ACC112 (cell line): ENCODE measurements at regions not wholly inside any gene's neighbourhood (a gene's known extent, or its start where the extent isn't known, plus 50 kb on each side); places are given as distances from the start of the nearest gene placed in this dataset.

Experiments used
- H2AFZ ChIP-seq: fragments of 200-600 bp; sonication (generic); one replicate; pipeline ENCODE4 v1.6.0; 2017; ENCODE audit warnings: antibody characterized with exemption, low read length; ENCODE audit not compliant: unreplicated experiment
- H3K27ac ChIP-seq: fragments of 200-600 bp; sonication (generic); 2 replicates; pipeline ENCODE4 v1.5.1; 2014; ENCODE audit warnings: low read depth, mild to moderate bottlenecking, antibody characterized with exemption, low read length, moderate library complexity
- H3K27me3 ChIP-seq: fragments of 200-600 bp; sonication (generic); 2 replicates; pipeline ENCODE4 v1.6.1; 2014; ENCODE audit warnings: mild to moderate bottlenecking, antibody characterized with exemption, low read length, moderate library complexity, mixed read lengths; ENCODE audit not compliant: insufficient read depth
- H3K36me3 ChIP-seq: fragments of 200-600 bp; sonication (generic); 2 replicates; pipeline ENCODE4 v1.6.1; 2016; ENCODE audit warnings: mild to moderate bottlenecking, antibody characterized with exemption, low read length, moderate library complexity, mixed read lengths; ENCODE audit not compliant: insufficient read depth
- H3K4me1 ChIP-seq: fragments of 200-600 bp; sonication (generic); one replicate; pipeline ENCODE4 v1.6.1; 2016; ENCODE audit warnings: low read length, mixed read lengths; ENCODE audit not compliant: insufficient read depth, unreplicated experiment, control insufficient read depth
- H3K4me3 ChIP-seq: fragments of 200-600 bp; sonication (generic); 2 replicates; pipeline ENCODE4 v1.5.1; 2014; ENCODE audit warnings: mild to moderate bottlenecking, low read depth, low read length
- H3K79me2 ChIP-seq: fragments of 200-600 bp; sonication (generic); one replicate; pipeline ENCODE4 v1.6.0; 2016; ENCODE audit warnings: low read length; ENCODE audit not compliant: control insufficient read depth, unreplicated experiment, insufficient read depth

DNA sequence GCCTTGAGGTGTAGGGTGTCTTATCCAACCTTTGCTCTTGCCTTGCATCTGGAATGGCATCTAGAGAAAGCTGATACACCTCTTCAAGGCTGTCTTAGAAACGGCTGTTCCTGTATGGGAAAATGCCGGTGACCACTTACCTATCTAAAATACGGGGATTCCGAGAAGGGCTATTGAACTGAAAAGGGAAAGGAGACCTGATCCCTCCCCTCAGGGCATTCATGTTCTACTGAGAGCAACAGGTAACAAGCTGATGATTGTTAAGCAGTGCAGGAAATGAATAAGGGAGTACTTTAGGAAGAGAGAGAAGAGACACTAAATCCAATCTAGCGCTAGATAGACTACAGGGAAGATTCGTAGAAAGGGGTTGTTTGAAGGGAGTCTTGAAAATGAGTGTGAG is 1388.1 kb downstream of the FAM181B start:
- H2AFZ ChIP-seq: no peak overlapping the region
- no peaks in the 10 kb centered on the region for H3K27me3 ChIP-seq

DNA sequence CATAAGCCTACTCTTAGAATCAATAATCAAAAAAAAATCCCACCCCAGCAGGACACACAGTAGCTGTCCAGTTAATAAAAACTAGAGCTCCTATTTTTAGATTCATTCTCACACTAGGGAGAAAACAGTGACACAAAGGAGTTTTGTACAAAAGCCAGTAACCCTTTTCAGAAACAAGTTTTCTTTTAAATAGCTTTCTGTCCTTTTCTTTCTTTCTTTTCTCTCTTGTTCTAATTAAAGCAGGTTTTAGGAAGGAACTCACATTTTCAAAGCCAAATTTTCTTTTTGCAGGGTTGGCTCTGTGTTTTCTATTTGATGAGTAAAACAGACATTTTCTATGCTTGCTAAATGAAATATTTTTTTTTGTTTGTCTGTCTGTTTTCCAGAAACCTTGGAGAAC is 1390.7 kb downstream of the FAM181B start:
- Histone ChIP-seq H3K36me3 (no peaks in the 10 kb centered on the region), H3K79me2 (no peaks in the 10 kb centered on the region), H3K27ac (no peak overlapping the region), H3K4me3 (no peak overlapping the region), H2AFZ (no peak overlapping the region), H3K4me1 (no peaks in the 10 kb centered on the region), H3K27me3 (no peaks in the 10 kb centered on the region)

More for the DNA sequence above, 1388.1 kb downstream of the FAM181B start:
- H3K4me1 ChIP-seq: no peaks in the 10 kb centered on the region
- H3K4me3 ChIP-seq: no peak overlapping the region
- H3K27ac ChIP-seq: no peak overlapping the region
- H3K36me3 ChIP-seq: no peaks in the 10 kb centered on the region
- no peaks in the 10 kb centered on the region for H3K79me2 ChIP-seq

DNA sequence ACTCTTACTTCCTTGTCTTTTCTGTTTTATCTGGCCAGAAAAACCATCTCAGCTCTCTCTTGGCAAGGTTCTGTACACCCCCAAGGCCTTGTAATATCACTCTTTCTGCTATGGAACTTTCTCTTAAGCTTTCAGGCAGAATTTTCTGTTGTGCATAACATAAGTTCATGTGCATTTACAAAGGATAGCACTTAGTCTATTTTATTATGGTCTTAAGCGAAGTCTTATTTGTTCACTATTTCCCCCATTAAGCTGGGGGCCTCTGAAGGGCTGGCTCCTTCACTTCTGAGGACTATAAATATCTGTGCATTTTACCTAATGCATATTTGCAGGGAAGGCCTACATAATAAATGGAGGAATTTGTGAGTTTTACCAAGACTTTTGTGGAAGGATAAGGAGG is 1393.4 kb downstream of the FAM181B start:
- Histone ChIP-seq H3K27me3 (no peaks in the 10 kb centered on the region), H3K27ac (no peak overlapping the region), H3K79me2 (no peaks in the 10 kb centered on the region), H3K4me1 (no peaks in the 10 kb centered on the region), H3K36me3 (no peaks in the 10 kb centered on the region), H3K4me3 (no peak overlapping the region), H2AFZ (no peak overlapping the region)

GRCh38 chr11:81339521-81339920 is 1394.1 kb downstream of the FAM181B start:
- Histone ChIP-seq H3K27me3 (no peaks in the 10 kb centered on the region), H2AFZ (no peak overlapping the region), H3K79me2 (no peaks in the 10 kb centered on the region), H3K27ac (no peak overlapping the region), H3K4me3 (no peak overlapping the region), H3K36me3 (no peaks in the 10 kb centered on the region), H3K4me1 (no peaks in the 10 kb centered on the region)

DNA sequence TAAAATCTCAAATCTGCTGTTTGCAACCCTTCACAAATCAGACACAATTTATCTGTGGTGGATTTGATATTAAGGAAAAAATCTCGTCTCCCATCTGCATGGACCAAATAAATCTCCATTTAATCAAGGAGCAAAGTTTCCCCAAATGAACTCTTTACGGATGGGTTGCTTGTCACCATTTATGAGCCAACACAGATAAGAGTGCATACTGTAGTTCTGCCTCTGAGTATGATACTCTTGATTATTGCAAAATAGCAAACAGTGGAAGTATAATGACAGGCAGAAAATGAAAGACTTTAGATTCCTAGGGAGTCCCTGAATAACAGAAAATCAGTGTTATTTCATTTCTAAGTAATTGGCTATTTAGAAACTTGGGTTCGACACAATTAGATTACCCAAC is 1395.9 kb downstream of the FAM181B start:
- no peak overlapping the region for H3K4me3 ChIP-seq
- H3K27ac ChIP-seq: no peak overlapping the region
- H3K27me3 ChIP-seq: no peaks in the 10 kb centered on the region
- H3K4me1 ChIP-seq: no peaks in the 10 kb centered on the region
- H3K79me2 ChIP-seq: no peaks in the 10 kb centered on the region
- H3K36me3 ChIP-seq: no peaks in the 10 kb centered on the region
- no peak overlapping the region for H2AFZ ChIP-seq

DNA sequence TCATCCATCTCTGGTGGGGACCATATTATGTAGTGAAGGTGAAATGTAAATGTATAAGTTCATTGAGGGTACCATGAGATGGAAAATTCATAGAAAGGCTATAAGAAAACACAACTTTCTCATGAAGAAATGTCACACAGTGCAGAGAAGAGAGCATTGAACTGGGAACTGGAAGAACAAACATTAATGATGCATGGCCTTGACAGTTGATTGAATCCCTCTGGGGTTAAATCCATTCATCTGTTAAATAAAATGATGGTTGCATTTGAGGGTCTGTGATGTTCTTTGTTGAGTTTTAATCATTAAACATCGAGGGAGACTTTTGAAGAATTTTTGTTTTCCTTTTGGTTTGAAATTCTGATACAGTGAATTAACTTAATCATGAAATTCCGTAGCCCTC is 1401.4 kb downstream of the FAM181B start:
- Histone ChIP-seq H2AFZ (no peak overlapping the region), H3K27ac (no peak overlapping the region), H3K36me3 (no peaks in the 10 kb centered on the region), H3K27me3 (no peaks in the 10 kb centered on the region), H3K79me2 (no peaks in the 10 kb centered on the region), H3K4me3 (no peak overlapping the region), H3K4me1 (no peaks in the 10 kb centered on the region)

- Histone ChIP-seq H3K36me3 (no peaks in the 10 kb centered on the region), H3K79me2 (no peaks in the 10 kb centered on the region), H3K27ac (no peak overlapping the region), H3K27me3 (no peaks in the 10 kb centered on the region), H2AFZ (no peak overlapping the region), H3K4me1 (no peaks in the 10 kb centered on the region), H3K4me3 (no peak overlapping the region)
Measured at GRCh38 chr11:81331611-81332235, 1401.9 kb downstream of the FAM181B start.

DNA sequence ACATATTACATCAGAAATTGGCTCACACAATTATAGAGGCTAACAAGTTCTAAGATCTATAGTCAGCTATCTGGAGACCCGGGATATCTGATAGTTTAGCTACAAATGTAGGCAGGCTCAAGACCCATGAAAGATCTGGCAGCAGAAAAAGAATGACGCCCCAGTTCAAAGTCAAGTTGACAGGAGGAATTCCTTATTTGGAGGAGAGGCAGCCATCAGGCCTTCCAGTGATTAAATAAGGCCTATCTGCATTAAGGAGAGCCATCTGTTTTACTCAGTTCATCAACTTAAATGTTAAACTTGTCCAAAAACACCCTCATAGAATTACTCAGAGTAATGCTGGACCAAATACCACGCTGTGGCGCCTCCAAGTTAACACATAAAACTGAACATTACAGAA is 1402.6 kb downstream of the FAM181B start:
- no peaks in the 10 kb centered on the region for H3K27me3 ChIP-seq
- no peak overlapping the region for H3K4me3 ChIP-seq
- H3K27ac ChIP-seq: no peak overlapping the region
- H3K4me1 ChIP-seq: no peaks in the 10 kb centered on the region
- H2AFZ ChIP-seq: no peak overlapping the region
- H3K79me2 ChIP-seq: no peaks in the 10 kb centered on the region
- H3K36me3 ChIP-seq: no peaks in the 10 kb centered on the region

- Histone ChIP-seq H3K27ac (no peak overlapping the region), H3K4me3 (no peak overlapping the region), H3K27me3 (no peaks in the 10 kb centered on the region), H3K79me2 (no peaks in the 10 kb centered on the region), H3K36me3 (no peaks in the 10 kb centered on the region), H3K4me1 (no peaks in the 10 kb centered on the region), H2AFZ (no peak overlapping the region)
Measured at GRCh38 chr11:81303038-81303664, 1430.5 kb downstream of the FAM181B start.

DNA sequence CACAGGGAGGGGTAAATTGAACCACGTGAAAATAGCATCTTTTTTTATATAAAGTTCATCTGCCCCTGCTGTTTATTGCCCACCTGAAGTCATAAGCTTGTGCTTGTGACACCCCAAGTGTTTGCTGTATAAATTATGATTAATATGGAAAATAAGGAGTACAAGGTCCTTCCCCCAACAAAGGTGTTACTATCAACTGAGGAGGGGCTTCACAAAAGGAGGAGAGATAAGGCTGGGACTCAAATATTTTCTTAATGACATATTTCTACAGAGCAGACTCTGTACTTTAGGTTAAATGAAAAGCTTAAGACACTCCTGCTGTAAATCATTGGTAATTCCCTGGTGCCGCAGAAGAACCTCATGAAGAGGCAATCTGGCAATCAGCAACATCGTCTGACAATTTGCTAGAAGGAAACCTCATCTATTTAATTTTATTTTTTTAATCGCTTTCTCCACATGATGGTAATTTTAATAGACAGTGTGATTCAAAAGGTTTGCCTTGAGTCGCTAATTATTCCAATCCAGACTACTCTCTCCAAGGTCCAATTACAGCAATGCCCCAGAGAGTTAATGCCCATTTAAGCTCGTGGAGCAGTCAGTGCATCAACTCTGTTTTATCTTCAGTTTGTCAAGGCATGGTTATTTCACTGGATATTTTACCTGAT is 1432.4 kb downstream of the FAM181B start:
- no peak overlapping the region for H2AFZ ChIP-seq
- H3K4me1 ChIP-seq: no peaks in the 10 kb centered on the region
- no peaks in the 10 kb centered on the region for H3K27me3 ChIP-seq
- no peak overlapping the region for H3K27ac ChIP-seq
- H3K4me3 ChIP-seq: no peak overlapping the region
- H3K36me3 ChIP-seq: no peaks in the 10 kb centered on the region
- H3K79me2 ChIP-seq: no peaks in the 10 kb centered on the region

GRCh38 chr11:81286959-81287358 is 1446.7 kb downstream of the FAM181B start:
- H2AFZ ChIP-seq: no peak overlapping the region
- no peaks in the 10 kb centered on the region for H3K36me3 ChIP-seq
- H3K4me1 ChIP-seq: no peaks in the 10 kb centered on the region
- H3K79me2 ChIP-seq: no peaks in the 10 kb centered on the region
- no peaks in the 10 kb centered on the region for H3K27me3 ChIP-seq
- no peak overlapping the region for H3K4me3 ChIP-seq
- no peak overlapping the region for H3K27ac ChIP-seq
